ENCODE measurements at regions not wholly inside any gene's neighbourhood (a gene's known extent, or its start where the extent isn't known, plus 50 kb on each side); places are given as distances from the start of the nearest gene placed in this dataset.

DNA sequence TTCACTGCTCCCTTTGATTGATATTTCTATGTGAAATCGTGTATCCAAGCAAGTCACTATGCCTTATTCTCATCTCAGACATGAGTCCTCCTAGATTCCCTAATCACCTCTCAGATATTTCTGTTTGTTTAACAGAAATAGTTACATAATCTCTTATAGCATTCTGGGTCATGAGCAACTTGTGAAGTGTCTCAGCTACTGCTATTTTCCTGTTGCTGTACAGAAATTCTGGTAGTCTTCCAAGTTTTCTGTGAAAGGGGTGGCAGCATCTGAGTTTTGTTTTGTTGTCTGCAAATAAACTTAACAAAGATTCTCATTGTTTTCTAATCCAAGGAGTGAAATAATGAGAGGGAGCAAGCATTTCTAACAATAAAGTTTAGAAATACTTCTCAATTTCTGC lies 256.9 kb upstream of the ST8SIA4 start:
- Histone ChIP-seq H3K27ac (ENCODE audit: insufficient read depth, low read depth, low read length) (no peak overlapping the region), H4K20me1 (replicated peaks; ENCODE audit: control insufficient read depth, extremely low read depth, insufficient read depth, low read length) (no peaks in the 10 kb centered on the region), H3K4me2 (ENCODE audit: insufficient read depth, low read length) (no peak overlapping the region), H3K9me3 (replicated peaks; ENCODE audit: control insufficient read depth, insufficient read depth, low read length) (no peaks in the 10 kb centered on the region), H3K4me3 (replicated peaks in 1 of 3; ENCODE audit: insufficient read depth in 1 of 3, low read depth in 1 of 3, low read length in 3 of 3) (no peak overlapping the region), H3K36me3 (ENCODE audit: control insufficient read depth in 2 of 2, extremely low read depth in 1 of 2, insufficient read depth in 2 of 2, low read length in 2 of 2) (no peaks in the 10 kb centered on the region), H2AFZ (ENCODE audit: low read depth, low read length) (no peak overlapping the region), H3K27me3 (ENCODE audit: control insufficient read depth in 2 of 2, insufficient read depth in 2 of 2, low read length in 2 of 2) (no peaks in the 10 kb centered on the region), H3K9ac (replicated peaks; ENCODE audit: extremely low read depth, insufficient read depth, low read length) (no peak overlapping the region), H3K4me1 (ENCODE audit: control insufficient read depth, extremely low read depth, insufficient read depth, low read length) (no peaks in the 10 kb centered on the region), H3K79me2 (ENCODE audit: control insufficient read depth, insufficient read depth, low read length) (no peaks in the 10 kb centered on the region), H3K9me1 (replicated peaks; ENCODE audit: control insufficient read depth, extremely low read depth, insufficient read depth, low read length) (no peaks in the 10 kb centered on the region)
- dilution Hi-C loops (cut with MboI; ENCODE audit: extremely low pct_ligation_motif_present, low sequenced_read_pairs): no loop called here
- POLR2A ChIA-PET: no interaction called here
- FAIRE-seq: no peak
- BruUV-seq (replicated peaks): no TSS peak
- intact Hi-C loops (cut with micrococcal nuclease): no loop called here
- CTCF ChIA-PET: no interaction called here
- DNase-seq (ENCODE audit: low read depth, low spot score): peak; percentile 9
- TF ChIP-seq MYC (IDR thresholded peaks at IDR 0.05; ENCODE audit: low read depth, low read length): no peak
- TF ChIP-seq JUN (IDR thresholded peaks at IDR 0.05; ENCODE audit: borderline replicate concordance, insufficient read depth, insufficient read length, low read depth): no peak
- TF ChIP-seq MAX (IDR thresholded peaks at IDR 0.05; ENCODE audit: insufficient read depth, insufficient read length): no peak
- no peak for TF ChIP-seq GATA2 (IDR thresholded peaks at IDR 0.05; ENCODE audit: insufficient read depth, insufficient read length, low read depth, low read length)
- no peak for TF ChIP-seq POLR2A (IDR thresholded peaks at IDR 0.05; ENCODE audit: low read depth, low read length)
- TF ChIP-seq CTCF (IDR thresholded peaks at IDR 0.05; ENCODE audit: extremely low read depth in 1 of 2, insufficient read depth in 1 of 2, low read depth in 1 of 2, low read length in 2 of 2): no peak
- no peak for TF ChIP-seq EZH2 (IDR thresholded peaks at IDR 0.05; ENCODE audit: borderline replicate concordance, low read depth, low read length, severe bottlenecking)
- no peak for TF ChIP-seq POLR2AphosphoS5 (IDR thresholded peaks at IDR 0.05; ENCODE audit: insufficient read depth, low read depth, low read length)
- TF ChIP-seq FOS (IDR thresholded peaks at IDR 0.05; ENCODE audit: borderline replicate concordance, insufficient read depth, low read length): no peak
